HepG2 (cell line): ENCODE measurements at regions not wholly inside any gene's neighbourhood (a gene's known extent, or its start where the extent isn't known, plus 50 kb on each side); places are given as distances from the start of the nearest gene placed in this dataset.

Experiments used
- ATAC-seq: fragments of 200-7000 bp; cut with Tn5 transposase; 3 replicates; pipeline ENCODE4 v1.9.1; 2020; ENCODE audit warnings: mild to moderate bottlenecking, moderate library complexity
- BruUV-seq: library from RNA; stranded (reverse); fragments of 400-500 nt; replicated peaks from 2 replicates; lab custom pipeline; 2021; lab: Mats Ljungman, UMichigan
- CTCF ChIA-PET: fragments of 300-600 bp; formaldehyde crosslinking; extraction: SDS; loops from one replicate; lab custom pipeline; 2021; ENCODE audit warnings: low total read pairs, inconsistent platforms, low intra/inter-chr PET ratio; lab: Yijun Ruan, JAX
- POLR2A ChIA-PET: fragments of 350-600 bp; sonication (Branson Sonifier 250); formaldehyde crosslinking; loops from one replicate; lab custom pipeline; 2020; ENCODE audit warnings: antibody characterized with exemption, inconsistent platforms; lab: Yijun Ruan, JAX
- DNase-seq: peaks from one replicate; pipeline ENCODE4 v3.0.0-alpha.2; 2015; ENCODE audit warnings: low spot score
- FAIRE-seq: peaks from 3 replicates; lab custom pipeline; 2011; peaks lifted over from hg19 to GRCh38; lab: Jason Lieb, UNC
- H2AFZ ChIP-seq: one replicate; pipeline ENCODE4 v1.6.1; 2011; ENCODE audit warnings: low read length, inconsistent platforms
- H3K27ac ChIP-seq: fragments of 300-600 bp; 3 replicates; pipeline ENCODE4 v1.8.0; 2011; ENCODE audit warnings: mixed run types, mild to moderate bottlenecking, mixed read lengths, low read length, inconsistent platforms; ENCODE audit not compliant: insufficient read depth; ENCODE audit errors: extremely low read length
- H3K27me3 ChIP-seq, 2 experiments: fragments of 200-600 bp in 1 of 2; 2 replicates in 1 of 2; 3 replicates in 1 of 2; pipeline versions ENCODE4 v1.6.0 to v1.8.0; 2011; ENCODE audit warnings: low read length in 2 of 2, mild to moderate bottlenecking in 2 of 2, moderate library complexity in 2 of 2, inconsistent platforms in 1 of 2; ENCODE audit not compliant: insufficient read depth in 2 of 2, control insufficient read depth in 1 of 2
- H3K36me3 ChIP-seq, 2 experiments: fragments of 200-600 bp in 1 of 2; replicated peaks in 1 of 2; 2 replicates in 1 of 2; 3 replicates in 1 of 2; pipeline versions ENCODE4 v1.5.1 to v1.8.0; 2011; ENCODE audit warnings: low read length in 2 of 2, inconsistent platforms in 1 of 2; ENCODE audit not compliant: insufficient read depth in 2 of 2, control insufficient read depth in 1 of 2
- H3K4me1 ChIP-seq: 2 replicates; pipeline ENCODE4 v1.5.1; 2012; ENCODE audit warnings: low read length, inconsistent platforms; ENCODE audit not compliant: insufficient read depth
- H3K4me2 ChIP-seq: 2 replicates; pipeline ENCODE4 v1.6.0; 2011; ENCODE audit warnings: low read depth, low read length, inconsistent platforms
- H3K4me3 ChIP-seq, 3 experiments: fragments of 200-600 bp in 1 of 3; sonication (generic), shearing (Covaris generic) in 1 of 3; replicated peaks in 1 of 3; 2 replicates each; pipeline ENCODE4 v1.5.1; 2011 to 2016; ENCODE audit warnings: low read length in 3 of 3, inconsistent platforms in 2 of 3, low read depth in 2 of 3, mild to moderate bottlenecking in 2 of 3, control low read depth in 1 of 3, mixed read lengths in 1 of 3; ENCODE audit not compliant: insufficient read depth in 1 of 3
- H3K79me2 ChIP-seq: one replicate; pipeline ENCODE4 v1.6.1; 2011; ENCODE audit warnings: low read length, inconsistent platforms; ENCODE audit not compliant: insufficient read depth
- H3K9ac ChIP-seq: 2 replicates; pipeline ENCODE4 v1.6.0; 2011; ENCODE audit warnings: mild to moderate bottlenecking, low read depth, low read length, inconsistent platforms; ENCODE audit not compliant: insufficient read depth
- H3K9me3 ChIP-seq: 2 replicates; pipeline ENCODE4 v1.5.1; 2012; ENCODE audit warnings: mild to moderate bottlenecking, low read length
- H4K20me1 ChIP-seq: 2 replicates; pipeline ENCODE4 v1.6.0; 2011; ENCODE audit warnings: inconsistent platforms, mild to moderate bottlenecking, low read length, moderate library complexity; ENCODE audit not compliant: insufficient read depth
- BATF2 ChIP-seq: sonication (generic); formaldehyde crosslinking; IDR thresholded peaks from 2 replicates; pipeline ENCODE4 v1.8.0; 2022; ENCODE audit warnings: mild to moderate bottlenecking, missing genetic modification reagents, moderate library complexity
- ETV6 ChIP-seq: sonication (generic); formaldehyde crosslinking; conservative IDR thresholded peaks from 2 replicates; pipeline ENCODE4 v1.4.0; 2020; ENCODE audit warnings: missing genetic modification reagents
- GABPB1 ChIP-seq: IDR thresholded peaks from 2 replicates; pipeline ENCODE4 v1.6.1; 2016; ENCODE audit warnings: mild to moderate bottlenecking, missing genetic modification reagents, moderate library complexity, missing compliant biosample characterization
- NFKBIZ ChIP-seq: IDR thresholded peaks from 2 replicates; pipeline ENCODE4 v1.6.1; 2018; ENCODE audit warnings: missing genetic modification reagents, missing compliant biosample characterization
- NFYC ChIP-seq: IDR thresholded peaks from 2 replicates; pipeline ENCODE4 v1.6.1; 2016; ENCODE audit warnings: missing genetic modification reagents, missing compliant biosample characterization
- NR2C2 ChIP-seq: sonication (generic); formaldehyde crosslinking; IDR thresholded peaks from 2 replicates; pipeline ENCODE4 v1.4.0; 2020; ENCODE audit warnings: missing genetic modification reagents, mild to moderate bottlenecking, moderate library complexity, borderline replicate concordance
- RBM39 ChIP-seq: fragments of 200-400 bp; formaldehyde crosslinking; IDR thresholded peaks from one replicate; pipeline ENCODE4 v1.6.1; 2018; ENCODE audit warnings: antibody characterized with exemption, mild to moderate bottlenecking, low read depth, low read length; ENCODE audit not compliant: poor library complexity, severe bottlenecking
- RERE ChIP-seq: IDR thresholded peaks from 2 replicates; pipeline ENCODE4 v1.6.1; 2016; ENCODE audit warnings: low read depth, missing genetic modification reagents, missing compliant biosample characterization
- SRSF9 ChIP-seq: fragments of 200-400 bp; formaldehyde crosslinking; IDR thresholded peaks from 2 replicates; pipeline ENCODE4 v1.6.1; 2018; ENCODE audit warnings: borderline replicate concordance, mild to moderate bottlenecking, low read depth, low read length; ENCODE audit not compliant: insufficient read depth, poor library complexity, severe bottlenecking
- TIGD3 ChIP-seq: sonication (generic); formaldehyde crosslinking; IDR thresholded peaks from 2 replicates; pipeline ENCODE4 v1.5.1; 2020; ENCODE audit warnings: mild to moderate bottlenecking, missing genetic modification reagents, borderline replicate concordance
- ZFY ChIP-seq: sonication (generic); formaldehyde crosslinking; IDR thresholded peaks from 2 replicates; pipeline ENCODE4 v1.4.0; 2020; ENCODE audit warnings: missing genetic modification reagents
- ZNF331 ChIP-seq: sonication (generic); formaldehyde crosslinking; IDR thresholded peaks from 2 replicates; pipeline ENCODE4 v1.4.0; 2020; ENCODE audit warnings: missing genetic modification reagents
- ZNF337 ChIP-seq: sonication (generic); formaldehyde crosslinking; IDR thresholded peaks from 2 replicates; pipeline ENCODE4 v1.5.1; 2020; ENCODE audit warnings: missing genetic modification reagents, low read depth, mild to moderate bottlenecking, borderline replicate concordance
- ZNF552 ChIP-seq: sonication (generic); formaldehyde crosslinking; IDR thresholded peaks from 2 replicates; pipeline ENCODE4 v1.9.0; 2022; ENCODE audit warnings: missing genetic modification reagents, mild to moderate bottlenecking, borderline replicate concordance
- WGBS: methylation state at CpG from one replicate; pipeline ENCODE4 v1.1.6; 2017; ENCODE audit warnings: low lambda C conversion rate; 5-methylcytosine and 5-hydroxymethylcytosine counted together
- in situ Hi-C: cut with HindIII; loops from 2 replicates; pipeline ENCODE4 v1.10.0; 2017; ENCODE audit warnings: low pct_unique_long_range_greater_than_20kb; ENCODE audit not compliant: extremely low pct_ligation_motif_present
- intact Hi-C: fragments of 100-400 bp; cut with micrococcal nuclease; formaldehyde crosslinking; loops from one replicate; pipeline ENCODE4 v1.10.0; 2022; ENCODE audit not compliant: unreplicated experiment
- TF ChIP-seq, protein P1 (sequence below): sonication (generic); formaldehyde crosslinking; IDR thresholded peaks from 2 replicates; pipeline ENCODE4 v1.4.0; 2020; ENCODE audit warnings: missing genetic modification reagents, low read depth, mild to moderate bottlenecking, borderline replicate concordance

- intact Hi-C loops: no loop called here
- Histone ChIP-seq H3K9me3 (no peaks in the 10 kb centered on the region), H3K4me1 (no peaks in the 10 kb centered on the region), H3K79me2 (no peaks in the 10 kb centered on the region), H3K27me3 (no peaks in the 10 kb centered on the region), H3K4me3 (no peak overlapping the region), H3K27ac (no peak overlapping the region), H3K4me2 (no peak overlapping the region), H4K20me1 (no peaks in the 10 kb centered on the region), H2AFZ (no peak overlapping the region), H3K9ac (no peak overlapping the region), H3K36me3 (no peaks in the 10 kb centered on the region)
- FAIRE-seq (no peak), DNase-seq (no peak), ATAC-seq (no peak)
- in situ Hi-C loops: no loop called here
- BruUV-seq: no TSS peak
- ChIA-PET CTCF (no interaction called here), POLR2A (no interaction called here)
- WGBS: 0% methylated on average over 1 of the region's 27 CpGs
- TF ChIP-seq SRSF9 (no peak), GABPB1 (no peak), ZFY (CRISPR knock-in tag) (no peak), NFYC (CRISPR knock-in tag) (no peak), ZNF331 (CRISPR knock-in tag) (no peak), TIGD3 (CRISPR knock-in tag) (no peak), ETV6 (CRISPR knock-in tag) (no peak), ZNF337 (no peak), ZNF552 (no peak), RERE (CRISPR knock-in tag) (no peak), NFKBIZ (no peak), BATF2 (CRISPR knock-in tag) (no peak), NR2C2 (CRISPR knock-in tag) (no peak), RBM39 (no peak)
- TF ChIP-seq, protein P1, sequence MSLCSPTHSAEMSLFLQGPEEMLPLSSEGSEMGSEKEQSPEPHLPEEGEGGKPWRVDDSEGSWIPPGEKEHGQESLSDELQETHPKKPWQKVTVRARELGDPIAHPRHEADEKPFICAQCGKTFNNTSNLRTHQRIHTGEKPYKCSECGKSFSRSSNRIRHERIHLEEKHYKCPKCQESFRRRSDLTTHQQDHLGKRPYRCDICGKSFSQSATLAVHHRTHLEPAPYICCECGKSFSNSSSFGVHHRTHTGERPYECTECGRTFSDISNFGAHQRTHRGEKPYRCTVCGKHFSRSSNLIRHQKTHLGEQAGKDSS (CRISPR knock-in tag): no peak
Measured at GRCh38 chr3:147989344-147989743, 580.2 kb downstream of the ZIC1 start.
